Progenitor cell of endocrine pancreas (in vitro differentiated cells): ENCODE measurements at regions not wholly inside any gene's neighbourhood (a gene's known extent, or its start where the extent isn't known, plus 50 kb on each side); places are given as distances from the start of the nearest gene placed in this dataset.

ENCODE experiments used
- DNase-seq: peaks from one replicate; pipeline ENCODE4 v3.0.0; 2021; ENCODE audit warnings: low spot score; ENCODE audit not compliant: unreplicated experiment
- H3K27ac Mint-ChIP-seq: 2 replicates; pipeline ENCODE4 v1.8.0; 2021; ENCODE audit warnings: mild to moderate bottlenecking, moderate library complexity, mixed read lengths
- H3K27me3 Mint-ChIP-seq: 2 replicates; pipeline ENCODE4 v1.8.0; 2021; ENCODE audit warnings: mixed read lengths
- H3K36me3 Mint-ChIP-seq: 2 replicates; pipeline ENCODE4 v1.8.0; 2022; ENCODE audit warnings: mixed read lengths; ENCODE audit not compliant: insufficient read depth
- H3K4me1 Mint-ChIP-seq: 2 replicates; pipeline ENCODE4 v1.8.0; 2021; ENCODE audit warnings: low read depth, mixed read lengths
- H3K4me3 Mint-ChIP-seq: 2 replicates; pipeline ENCODE4 v1.8.0; 2021; ENCODE audit warnings: low read depth, mild to moderate bottlenecking, moderate library complexity, mixed read lengths
- H3K9me3 Mint-ChIP-seq: 2 replicates; pipeline ENCODE4 v1.8.0; 2021; ENCODE audit warnings: low read depth, mixed read lengths
- CTCF ChIP-seq: fragments of 200-600 bp; sonication (generic); IDR thresholded peaks from one replicate; pipeline ENCODE4 v1.5.0; 2021; ENCODE audit warnings: antibody characterized with exemption, mild to moderate bottlenecking; ENCODE audit not compliant: unreplicated experiment

- no peak for TF ChIP-seq CTCF
- DNase-seq = no peak
- Mint-ChIP-seq H3K27ac (no peak overlapping the region), H3K36me3 (no peaks in the 10 kb centered on the region), H3K4me1 (peaks cover 3% of the 10 kb centered on the region), H3K9me3 (peaks cover 4% of the 10 kb centered on the region), H3K27me3 (no peaks in the 10 kb centered on the region), H3K4me3 (no peak overlapping the region)
Observed at GRCh38 chr15:96272427-96272826, 58.1 kb upstream of the NR2F2 start.

- DNase-seq = no peak
- H3K4me3 Mint-ChIP-seq = no peak overlapping the region
- H3K4me1 Mint-ChIP-seq = peaks cover 3% of the 10 kb centered on the region
- no peaks in the 10 kb centered on the region for H3K36me3 Mint-ChIP-seq
- no peaks in the 10 kb centered on the region for H3K9me3 Mint-ChIP-seq
- no peak overlapping the region for H3K27ac Mint-ChIP-seq
- no peak for TF ChIP-seq CTCF
- no peaks in the 10 kb centered on the region for H3K27me3 Mint-ChIP-seq
Observed at GRCh38 chr15:96273317-96274086, 57.0 kb upstream of the NR2F2 start.

- TF ChIP-seq CTCF = no peak
- Mint-ChIP-seq H3K27me3 (no peaks in the 10 kb centered on the region), H3K27ac (no peak overlapping the region), H3K9me3 (no peaks in the 10 kb centered on the region), H3K4me3 (no peak overlapping the region), H3K4me1 (peaks cover under 1% of the 10 kb centered on the region), H3K36me3 (no peaks in the 10 kb centered on the region)
- no peak for DNase-seq
Observed at GRCh38 chr15:96274087-96274440, 56.4 kb upstream of the NR2F2 start.

GRCh38 chr15:96274698-96275097 is 55.8 kb upstream of the NR2F2 start:
- Mint-ChIP-seq H3K27me3 (no peaks in the 10 kb centered on the region), H3K36me3 (no peaks in the 10 kb centered on the region), H3K9me3 (no peaks in the 10 kb centered on the region), H3K4me1 (no peaks in the 10 kb centered on the region), H3K27ac (no peak overlapping the region), H3K4me3 (no peak overlapping the region)
- no peak for TF ChIP-seq CTCF
- DNase-seq = no peak

- DNase-seq = no peak
- H3K4me1 Mint-ChIP-seq = no peaks in the 10 kb centered on the region
- peaks cover 1% of the 10 kb centered on the region for H3K36me3 Mint-ChIP-seq
- no peak overlapping the region for H3K27ac Mint-ChIP-seq
- TF ChIP-seq CTCF = no peak
- no peaks in the 10 kb centered on the region for H3K27me3 Mint-ChIP-seq
- peaks cover 3% of the 10 kb centered on the region for H3K9me3 Mint-ChIP-seq
- no peak overlapping the region for H3K4me3 Mint-ChIP-seq
Observed at GRCh38 chr15:96276438-96277210, 53.9 kb upstream of the NR2F2 start.
